A549 (cell line): ENCODE measurements at regions not wholly inside any gene's neighbourhood (a gene's known extent, or its start where the extent isn't known, plus 50 kb on each side); places are given as distances from the start of the nearest gene placed in this dataset.

ENCODE experiments used
- ATAC-seq, 2 experiments: fragments of 200-7000 bp in 1 of 2; fragments of >200 bp in 1 of 2; cut with Nextera tagmentation in 1 of 2; cut with Tn5 transposase in 1 of 2; 3 replicates each; pipeline versions ENCODE4 v1.8.0 to v1.9.1; 2018 to 2020; ENCODE audit warnings: mild to moderate bottlenecking in 1 of 2, moderate library complexity in 1 of 2
- CTCF ChIA-PET: fragments of 300-600 bp; sonication (Branson Sonifier 250); formaldehyde crosslinking; extraction: SDS; loops from one replicate; lab custom pipeline; 2021; ENCODE audit warnings: antibody characterized with exemption, inconsistent platforms; lab: Yijun Ruan, JAX
- POLR2A ChIA-PET: fragments of 350-600 bp; formaldehyde crosslinking; extraction: SDS; loops from one replicate; lab custom pipeline; 2021; ENCODE audit warnings: antibody characterized with exemption, inconsistent platforms; lab: Yijun Ruan, JAX
- DNase-seq, 2 experiments: peaks; one replicate each; pipeline versions ENCODE4 v3.0.0 to v3.0.0-alpha.2; 2011 to 2016; ENCODE audit warnings: low read depth in 1 of 2, low spot score in 1 of 2
- FAIRE-seq: peaks from 2 replicates; lab custom pipeline; 2011; peaks lifted over from hg19 to GRCh38; lab: Jason Lieb, UNC
- H3K27ac ChIP-seq, 2 experiments: fragments of >200 bp; sonication (Bioruptor Twin); formaldehyde crosslinking; 3 replicates each; pipeline ENCODE4 v1.5.1; 2016 to 2017
- H3K4me1 ChIP-seq: fragments of >200 bp; sonication (Bioruptor Twin); formaldehyde crosslinking; 3 replicates; pipeline ENCODE4 v1.6.1; 2016
- H3K4me2 ChIP-seq: fragments of >200 bp; sonication (Bioruptor Twin); formaldehyde crosslinking; 3 replicates; pipeline ENCODE4 v1.6.1; 2016
- H3K4me3 ChIP-seq: fragments of >200 bp; sonication (Bioruptor Twin); formaldehyde crosslinking; 3 replicates; pipeline ENCODE4 v1.5.1; 2016
- H3K9me3 ChIP-seq: fragments of >200 bp; sonication (Bioruptor Twin); formaldehyde crosslinking; 3 replicates; pipeline ENCODE4 v1.6.1; 2016
- BCL3 ChIP-seq: fragments of >200 bp; sonication (Bioruptor Twin); formaldehyde crosslinking; IDR thresholded peaks from 3 replicates; pipeline ENCODE4 v1.6.1; 2016
- CBX2 ChIP-seq: fragments of 200-600 bp; sonication (generic); IDR thresholded peaks from 2 replicates; pipeline ENCODE4 v1.6.1; 2016; ENCODE audit warnings: low read depth, mild to moderate bottlenecking, borderline replicate concordance
- CTCF ChIP-seq: fragments of >200 bp; sonication (Bioruptor Twin); formaldehyde crosslinking; IDR thresholded peaks from 3 replicates; pipeline ENCODE4 v1.5.1; 2016
- E2F6 ChIP-seq: IDR thresholded peaks from 2 replicates; pipeline ENCODE4 v1.6.1; 2012; ENCODE audit warnings: low read depth, borderline replicate concordance
- ELK1 ChIP-seq: fragments of 150-350 bp; IDR thresholded peaks from 2 replicates; pipeline ENCODE4 v1.6.1; 2014; ENCODE audit warnings: low read depth, mild to moderate bottlenecking, low read length
- ESRRA ChIP-seq: fragments of 150-350 bp; IDR thresholded peaks from 2 replicates; pipeline ENCODE4 v1.6.1; 2014; ENCODE audit warnings: mild to moderate bottlenecking, low read length, borderline replicate concordance
- FOSL2 ChIP-seq, 2 experiments: fragments of 450-650 bp in 1 of 2; fragments of >200 bp in 1 of 2; sonication (Bioruptor Twin) in 1 of 2; formaldehyde crosslinking; IDR thresholded peaks; 2 replicates each; pipeline versions ENCODE4 v1.5.0 to v1.6.1; 2016 to 2020; ENCODE audit warnings: mild to moderate bottlenecking in 1 of 2, moderate library complexity in 1 of 2
- FOXS1 ChIP-seq: fragments of 250-450 bp; sonication (Bioruptor Pico); IDR thresholded peaks from 2 replicates; pipeline ENCODE4 v1.5.0; 2020; ENCODE audit warnings: mild to moderate bottlenecking, moderate library complexity
- HEYL ChIP-seq: fragments of 250-450 bp; sonication (Bioruptor Pico); IDR thresholded peaks from 2 replicates; pipeline ENCODE4 v1.8.0; 2021; ENCODE audit warnings: mild to moderate bottlenecking, moderate library complexity
- HMGXB4 ChIP-seq: fragments of 250-450 bp; sonication (Bioruptor Pico); IDR thresholded peaks from 2 replicates; pipeline ENCODE4 v1.5.0; 2021; ENCODE audit warnings: mild to moderate bottlenecking, moderate library complexity, borderline replicate concordance
- HOXB5 ChIP-seq: fragments of 250-450 bp; sonication (Bioruptor Pico); IDR thresholded peaks from 2 replicates; pipeline ENCODE4 v1.5.0; 2020; ENCODE audit warnings: mild to moderate bottlenecking, moderate library complexity
- JUNB ChIP-seq: fragments of >200 bp; sonication (Bioruptor Twin); formaldehyde crosslinking; IDR thresholded peaks from 2 replicates; pipeline ENCODE4 v1.6.1; 2016
- MAFK ChIP-seq: fragments of 450-650 bp; IDR thresholded peaks from 2 replicates; pipeline ENCODE4 v1.6.1; 2014; ENCODE audit not compliant: partially characterized antibody
- MAX ChIP-seq: IDR thresholded peaks from 2 replicates; pipeline ENCODE4 v1.6.1; 2012
- NFE2L2 ChIP-seq: fragments of 150-350 bp; conservative IDR thresholded peaks from 2 replicates; pipeline ENCODE4 v1.6.1; 2014; ENCODE audit warnings: low read length
- NR3C1 ChIP-seq: fragments of >200 bp; sonication (Bioruptor Twin); formaldehyde crosslinking; IDR thresholded peaks from 3 replicates; pipeline ENCODE4 v1.6.1; 2017
- PHF8 ChIP-seq: fragments of 200-600 bp; sonication (generic); IDR thresholded peaks from 2 replicates; pipeline ENCODE4 v1.6.1; 2016; ENCODE audit warnings: low read depth, mild to moderate bottlenecking, antibody characterized with exemption, moderate library complexity, borderline replicate concordance
- POLR2AphosphoS2 ChIP-seq: conservative IDR thresholded peaks from 2 replicates; pipeline ENCODE4 v1.6.1; 2012; ENCODE audit warnings: low read length, improper control_type of control experiment, inconsistent platforms
- RAD21 ChIP-seq, 2 experiments: fragments of >200 bp in 1 of 2; sonication (Bioruptor Twin) in 1 of 2; formaldehyde crosslinking in 1 of 2; IDR thresholded peaks in 1 of 2; conservative IDR thresholded peaks in 1 of 2; 2 replicates in 1 of 2; 3 replicates in 1 of 2; pipeline ENCODE4 v1.6.1; 2012 to 2018; ENCODE audit warnings: inconsistent platforms in 1 of 2
- REST ChIP-seq: fragments of 200-600 bp; sonication (generic); IDR thresholded peaks from 2 replicates; pipeline ENCODE4 v1.6.1; 2016; ENCODE audit warnings: antibody characterized with exemption, mild to moderate bottlenecking, moderate library complexity
- RFX5 ChIP-seq: fragments of 450-650 bp; IDR thresholded peaks from 2 replicates; pipeline ENCODE4 v1.7.1; 2014; ENCODE audit warnings: antibody characterized with exemption, mild to moderate bottlenecking, moderate library complexity
- ZC3H11A ChIP-seq: fragments of 450-650 bp; IDR thresholded peaks from 2 replicates; pipeline ENCODE4 v1.6.1; 2014; ENCODE audit warnings: antibody characterized with exemption, mild to moderate bottlenecking
- ZSCAN20 ChIP-seq: fragments of 250-450 bp; sonication (Bioruptor Pico); IDR thresholded peaks from 2 replicates; pipeline ENCODE4 v1.8.0; 2022; ENCODE audit warnings: mild to moderate bottlenecking, moderate library complexity
- WGBS: methylation state at CpG from one replicate; pipeline ENCODE4 v1.1.6; 2017; ENCODE audit errors: missing lambda C conversion rate; 5-methylcytosine and 5-hydroxymethylcytosine counted together

GRCh38 chr12:132411457-132411856 lies 78.5 kb upstream of the FBRSL1 start:
- H3K4me3 ChIP-seq: no peak overlapping the region
- 65% methylated on average over 6 of the region's 7 CpGs for WGBS
- H3K27ac ChIP-seq: no peak overlapping the region
- H3K4me1 ChIP-seq: peaks cover 12% of the 10 kb centered on the region; the same call in 2 of the 3 replicates
- POLR2A ChIA-PET: no interaction called here
- TF ChIP-seq MAX: no peak
- peak; percentile 56 for TF ChIP-seq MAFK
- TF ChIP-seq, all 56 proteins: peak for 1
- H3K4me2 ChIP-seq: no peak overlapping the region
- FAIRE-seq: no peak
- DNase-seq: no peak
- no peak for ATAC-seq
- no peaks in the 10 kb centered on the region for H3K9me3 ChIP-seq
- CTCF ChIA-PET: interaction anchor here (0.6 kb wide), 1 partner anchor 128 kb away, joined by 3 read pairs; no protein-coding TSS in a partner anchor

- Histone ChIP-seq H3K9me3 (no peaks in the 10 kb centered on the region), H3K4me2 (no peak overlapping the region), H3K4me3 (no peak overlapping the region), H3K27ac (no peak overlapping the region), H3K4me1 (peaks cover 12% of the 10 kb centered on the region; the same call in 2 of the 3 replicates)
- TF ChIP-seq ELK1 (no peak), E2F6 (no peak), ESRRA (no peak), REST (no peak), FOXS1 (no peak), NFE2L2 (no peak), HOXB5 (CRISPR knock-in tag) (no peak), JUNB (no peak), RAD21 (conservative IDR thresholded peaks at IDR 0.05 in 1 of 2, IDR thresholded peaks at IDR 0.05 in 1 of 2) (no peak), CBX2 (no peak), ZC3H11A (no peak)
- no peak for FAIRE-seq
- DNase-seq: no peak
- ChIA-PET CTCF (interaction anchor here (0.6 to 1.4 kb wide), 4 partner anchors 14 to 152 kb away, joined by 3 read pairs; no protein-coding TSS in a partner anchor), POLR2A (no interaction called here)
- ATAC-seq: no peak
- 95% methylated on average over 11 of the region's 14 CpGs for WGBS
Measured at GRCh38 chr12:132410849-132411248, 79.1 kb upstream of the FBRSL1 start.

- H3K4me2 ChIP-seq: no peak overlapping the region
- POLR2A ChIA-PET: no interaction called here
- peaks cover 12% of the 10 kb centered on the region; the same call in 2 of the 3 replicates for H3K4me1 ChIP-seq
- WGBS: 46% methylated on average over 6 of the region's 18 CpGs
- DNase-seq (no peak), FAIRE-seq (no peak), ATAC-seq (no peak)
- H3K9me3 ChIP-seq: no peaks in the 10 kb centered on the region
- no peak overlapping the region for H3K4me3 ChIP-seq
- CTCF ChIA-PET: interaction anchor here (0.9 to 1.4 kb wide), 4 partner anchors 14 to 232 kb away, joined by 3 read pairs; no protein-coding TSS in a partner anchor
- H3K27ac ChIP-seq: no peak overlapping the region
- TF ChIP-seq BCL3 (no peak), ZSCAN20 (CRISPR knock-in tag) (no peak), POLR2AphosphoS2 (no peak), HMGXB4 (CRISPR knock-in tag) (no peak), NR3C1 (no peak), HEYL (no peak), RFX5 (no peak), MAX (no peak), PHF8 (no peak), CTCF (no peak), FOSL2 (IDR thresholded peaks at IDR 0.05) (no peak), FOSL2 (CRISPR knock-in tag; IDR thresholded peaks at IDR 0.05) (no peak), MAFK (no peak)
Measured at GRCh38 chr12:132410296-132410625, 79.7 kb upstream of the FBRSL1 start.
